ENCODE measurements at regions not wholly inside any gene's neighbourhood (a gene's known extent, or its start where the extent isn't known, plus 50 kb on each side); places are given as distances from the start of the nearest gene placed in this dataset.

DNA sequence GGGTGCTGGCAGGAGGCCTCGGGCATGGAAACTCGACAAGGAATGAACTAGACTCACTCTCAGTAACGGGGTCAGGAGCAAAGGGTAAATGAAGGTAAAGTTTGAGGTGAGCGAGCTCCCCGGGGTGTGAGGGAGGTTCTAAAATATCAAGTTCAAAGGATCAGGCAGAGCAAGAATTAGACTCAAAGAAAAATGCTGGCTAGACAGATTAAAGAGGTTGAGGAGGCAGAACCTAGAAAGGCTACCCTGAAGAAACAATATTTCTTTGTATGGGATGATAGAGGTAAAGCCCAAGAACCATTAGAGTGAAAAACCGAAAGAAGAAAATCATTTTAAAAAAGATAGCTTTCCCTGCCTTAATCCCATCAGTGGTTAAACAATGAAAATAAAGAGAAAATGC, 386.7 kb upstream of the MEF2C start:
- H3K4me1 Mint-ChIP-seq, result no peaks in the 10 kb centered on the region
- no peaks in the 10 kb centered on the region for H3K9me3 Mint-ChIP-seq
- H3K27me3 Mint-ChIP-seq, result no peaks in the 10 kb centered on the region
- no peak for ATAC-seq
- H3K27ac Mint-ChIP-seq, result no peak overlapping the region
- no peak for DNase-seq
- H3K4me3 Mint-ChIP-seq, result no peak overlapping the region

DNA sequence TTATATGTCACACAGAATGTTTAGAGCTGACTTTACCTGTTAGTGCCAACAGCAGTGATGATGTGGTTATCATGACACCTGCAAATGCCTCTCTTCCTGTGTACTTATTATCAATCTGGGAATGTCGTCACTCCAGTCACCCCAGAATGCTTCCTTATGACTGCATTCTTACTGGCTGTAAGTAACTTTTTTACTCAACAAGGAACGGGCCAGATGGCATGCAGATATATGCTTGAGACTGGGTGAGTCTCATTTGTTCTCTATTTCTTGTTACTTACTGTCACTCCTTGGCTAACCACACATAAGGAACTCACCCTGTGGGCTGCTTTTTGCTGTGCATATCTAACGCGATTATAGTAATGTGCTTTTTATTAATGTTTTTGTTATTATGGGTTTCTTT, 385.5 kb upstream of the MEF2C start:
- H3K4me1 Mint-ChIP-seq, result no peaks in the 10 kb centered on the region
- H3K9me3 Mint-ChIP-seq, result no peaks in the 10 kb centered on the region
- ATAC-seq (no peak), DNase-seq (no peak)
- no peak overlapping the region for H3K4me3 Mint-ChIP-seq
- no peak overlapping the region for H3K27ac Mint-ChIP-seq
- H3K27me3 Mint-ChIP-seq, result no peaks in the 10 kb centered on the region

DNA sequence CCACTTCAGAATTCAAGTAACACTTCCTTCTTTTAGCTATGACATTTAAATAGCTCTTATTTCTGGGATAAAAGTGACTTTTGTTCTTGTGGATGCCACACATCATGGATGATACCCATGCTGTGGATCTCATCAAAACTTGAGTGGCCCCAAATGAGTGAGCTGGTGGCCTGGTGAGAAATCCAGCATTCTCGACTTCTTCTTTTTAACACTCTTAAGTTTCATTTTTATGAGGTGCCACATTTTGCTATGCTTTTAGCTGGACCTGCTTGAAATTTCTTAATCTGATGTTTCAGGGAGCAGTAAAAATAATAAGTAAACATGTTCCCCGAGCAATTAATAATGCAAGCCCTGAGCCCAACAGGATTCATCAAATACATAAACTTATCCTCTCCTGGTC, 384.8 kb upstream of the MEF2C start:
- Mint-ChIP-seq H3K27me3 (no peaks in the 10 kb centered on the region), H3K9me3 (no peaks in the 10 kb centered on the region), H3K4me3 (no peak overlapping the region), H3K27ac (no peak overlapping the region), H3K4me1 (no peaks in the 10 kb centered on the region)
- no peak for ATAC-seq
- DNase-seq, result no peak

DNA sequence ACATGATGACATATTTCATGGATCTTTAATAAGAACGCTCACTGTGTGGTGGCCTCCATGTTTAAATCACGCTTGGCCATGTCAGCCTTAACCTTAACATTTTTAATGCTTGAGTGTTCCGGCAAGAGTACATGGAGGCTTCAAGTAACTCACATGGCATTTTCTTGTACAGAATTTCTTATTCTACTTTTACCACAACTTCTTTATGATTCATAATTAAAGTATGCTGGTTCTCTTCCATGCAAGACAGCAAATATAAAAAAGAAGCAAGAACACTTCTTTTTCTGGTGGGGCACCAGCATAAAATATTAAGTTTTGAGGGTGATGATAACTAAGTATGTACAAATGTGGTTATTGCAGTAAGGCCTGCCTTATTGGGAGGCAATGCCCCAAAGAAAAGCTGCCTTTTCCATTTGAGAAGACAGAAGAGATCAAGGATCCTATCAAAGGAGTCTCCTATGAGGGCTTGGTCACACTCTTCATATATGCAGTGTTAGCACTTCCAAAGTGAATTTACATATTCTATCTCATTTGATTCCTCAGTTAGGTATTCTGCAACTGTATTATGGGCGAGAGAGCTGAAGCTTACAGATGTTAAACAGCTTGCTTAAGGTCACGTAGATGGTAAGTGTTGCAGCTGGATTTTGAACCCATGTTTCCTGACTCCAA, 382.7 kb upstream of the MEF2C start:
- DNase-seq (no peak), ATAC-seq (no peak)
- H3K4me3 Mint-ChIP-seq, result no peak overlapping the region
- H3K9me3 Mint-ChIP-seq, result no peaks in the 10 kb centered on the region
- no peaks in the 10 kb centered on the region for H3K4me1 Mint-ChIP-seq
- no peak overlapping the region for H3K27ac Mint-ChIP-seq
- H3K27me3 Mint-ChIP-seq, result no peaks in the 10 kb centered on the region

DNA sequence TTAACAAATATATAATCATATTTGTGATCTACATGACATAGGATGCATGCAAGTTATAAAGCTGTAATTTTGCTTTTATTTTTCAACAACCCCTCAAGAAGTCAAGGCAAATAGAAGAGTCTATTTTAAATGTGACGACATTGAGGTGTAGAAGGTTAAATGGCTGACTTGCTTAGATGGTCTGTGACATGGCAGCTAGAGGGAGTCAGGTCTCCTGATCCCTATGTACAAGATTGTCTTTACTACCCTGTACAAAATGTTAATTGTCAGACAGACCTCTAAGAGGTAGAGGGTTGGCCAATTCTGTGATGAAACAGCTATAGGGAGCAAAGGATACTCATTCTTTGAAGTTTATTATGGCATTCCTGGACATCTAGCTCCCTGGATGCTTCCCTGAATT, 380.9 kb upstream of the MEF2C start:
- ATAC-seq, result no peak
- H3K9me3 Mint-ChIP-seq, result no peaks in the 10 kb centered on the region
- no peaks in the 10 kb centered on the region for H3K27me3 Mint-ChIP-seq
- H3K4me1 Mint-ChIP-seq, result no peaks in the 10 kb centered on the region
- no peak overlapping the region for H3K27ac Mint-ChIP-seq
- DNase-seq, result no peak
- H3K4me3 Mint-ChIP-seq, result no peak overlapping the region

DNA sequence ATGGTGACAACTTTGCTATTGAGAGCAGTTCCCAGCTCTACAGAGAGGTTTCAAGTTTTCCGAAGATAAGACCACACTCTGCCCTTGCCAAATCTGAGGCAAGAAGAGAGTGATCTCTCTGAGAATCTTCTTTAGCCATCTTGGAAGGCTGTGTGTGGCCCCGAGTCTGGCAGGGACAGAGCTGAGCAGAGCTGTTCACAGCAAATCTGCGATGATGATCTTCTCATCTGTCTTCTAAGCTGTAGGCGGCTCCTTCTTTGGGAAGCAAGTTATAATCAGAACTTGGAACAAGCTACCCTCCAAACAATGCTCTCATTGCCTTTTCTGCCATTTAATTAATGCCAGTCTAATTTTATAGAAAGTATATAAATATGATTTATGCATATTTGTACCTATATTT, 379.0 kb upstream of the MEF2C start:
- DNase-seq (no peak), ATAC-seq (no peak)
- Mint-ChIP-seq H3K4me3 (no peak overlapping the region), H3K4me1 (no peaks in the 10 kb centered on the region), H3K27me3 (no peaks in the 10 kb centered on the region), H3K9me3 (no peaks in the 10 kb centered on the region), H3K27ac (no peak overlapping the region)

DNA sequence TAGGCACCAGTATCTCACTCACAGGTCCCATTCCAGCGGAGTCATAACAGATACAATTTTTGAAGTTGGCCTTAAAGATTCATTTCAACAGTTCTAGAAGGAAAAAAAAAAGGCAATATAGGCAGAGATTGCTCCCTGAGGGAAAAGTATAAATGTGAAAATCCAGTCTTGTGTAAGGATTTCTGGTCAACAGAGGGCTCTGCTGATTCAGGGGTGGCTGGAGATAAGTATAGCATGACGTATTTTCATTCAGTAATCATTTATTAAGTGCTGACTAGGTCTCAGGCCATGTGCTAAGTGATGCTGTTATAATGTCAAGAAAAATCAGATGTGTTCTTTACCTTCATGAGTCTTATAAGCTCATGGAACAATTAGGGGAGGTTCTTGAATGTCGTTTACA, 377.3 kb upstream of the MEF2C start:
- Mint-ChIP-seq H3K27me3 (no peaks in the 10 kb centered on the region), H3K4me1 (no peaks in the 10 kb centered on the region), H3K4me3 (no peak overlapping the region), H3K9me3 (no peaks in the 10 kb centered on the region), H3K27ac (no peak overlapping the region)
- ATAC-seq (no peak), DNase-seq (no peak)

DNA sequence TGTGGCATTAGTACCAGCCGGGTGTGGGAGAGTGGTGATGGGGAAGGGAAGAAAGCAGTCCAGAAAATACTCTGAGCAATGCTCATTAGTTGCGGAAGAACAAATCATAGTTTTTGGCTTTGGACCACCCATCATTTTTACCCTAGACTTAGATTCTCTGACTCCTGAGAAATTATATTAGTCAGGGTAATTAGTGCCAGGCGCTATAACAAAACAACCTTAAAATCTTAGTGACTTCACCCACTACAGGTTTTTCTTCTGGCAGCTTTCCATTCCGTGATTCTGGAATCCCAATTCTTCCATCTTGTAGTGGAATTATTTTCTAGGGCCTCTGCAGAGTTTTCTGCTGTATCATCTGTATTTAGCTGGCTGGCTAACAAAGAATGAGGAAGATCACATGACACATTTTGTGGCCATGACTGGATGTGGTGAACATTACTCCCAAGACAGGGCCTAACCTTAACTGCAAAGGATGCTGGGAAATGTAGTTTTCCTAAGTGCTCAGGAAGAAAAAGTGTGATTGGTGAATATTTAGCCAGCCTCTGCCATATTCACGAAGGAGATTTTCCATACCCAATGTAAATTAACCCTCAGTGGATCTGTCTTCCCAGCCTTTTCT, 373.0 kb upstream of the MEF2C start:
- ATAC-seq (no peak), DNase-seq (no peak)
- H3K27me3 Mint-ChIP-seq, result no peaks in the 10 kb centered on the region
- no peak overlapping the region for H3K4me3 Mint-ChIP-seq
- no peaks in the 10 kb centered on the region for H3K4me1 Mint-ChIP-seq
- no peak overlapping the region for H3K27ac Mint-ChIP-seq
- no peaks in the 10 kb centered on the region for H3K9me3 Mint-ChIP-seq

DNA sequence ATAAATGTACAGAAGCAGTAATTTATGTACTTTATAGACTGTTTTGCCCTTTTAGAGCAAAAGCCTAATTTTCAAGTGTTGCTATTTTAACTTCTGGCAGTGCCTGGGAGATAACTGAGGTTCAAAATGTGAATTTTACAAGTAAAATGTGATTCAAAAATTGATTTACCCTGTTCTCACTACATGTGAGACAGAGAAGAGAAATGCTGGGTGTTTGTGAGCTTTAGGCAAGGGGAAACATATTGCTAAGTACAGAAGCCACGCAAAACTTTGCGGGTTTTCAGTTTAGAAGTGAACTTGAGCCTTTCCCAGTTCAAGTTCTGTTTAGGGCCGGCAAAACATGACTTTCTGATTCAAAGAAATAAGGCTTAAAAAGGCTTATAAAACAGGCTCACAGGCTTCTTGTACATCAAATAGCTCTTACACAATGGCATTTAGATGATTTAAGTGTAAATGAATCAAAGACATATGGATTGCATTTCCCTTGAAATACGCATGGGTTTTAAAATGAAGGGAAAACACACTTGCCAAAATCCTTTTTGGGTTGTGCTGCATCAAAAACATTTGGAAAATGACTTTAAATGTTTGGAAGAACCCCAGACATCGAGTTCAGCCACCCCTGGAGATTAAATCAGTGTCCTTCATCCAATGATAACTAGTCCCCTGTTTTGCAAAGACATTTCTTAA, 370.8 kb upstream of the MEF2C start:
- Mint-ChIP-seq H3K27me3 (no peaks in the 10 kb centered on the region), H3K4me3 (no peak overlapping the region), H3K9me3 (no peaks in the 10 kb centered on the region), H3K4me1 (no peaks in the 10 kb centered on the region), H3K27ac (no peak overlapping the region)
- no peak for DNase-seq
- ATAC-seq, result no peak

DNA sequence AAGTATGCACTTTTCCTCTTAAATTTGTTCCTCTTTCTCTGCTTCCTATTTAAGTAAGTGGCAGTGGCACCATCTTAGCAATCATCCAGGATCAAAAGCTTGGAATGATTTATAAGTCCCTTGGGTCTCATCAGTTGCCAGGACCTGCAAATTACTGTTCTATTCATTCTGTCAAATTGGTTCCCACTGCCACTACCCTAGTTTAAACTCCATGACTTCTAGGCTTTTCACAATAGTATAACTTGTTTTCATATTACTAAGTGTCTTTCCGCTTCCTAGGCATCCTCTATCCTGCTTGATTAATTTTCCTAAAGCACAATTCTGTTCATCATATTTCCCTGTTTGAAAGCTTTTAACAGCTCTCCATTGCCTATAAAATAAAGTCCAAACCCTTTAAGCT, 363.9 kb upstream of the MEF2C start:
- Mint-ChIP-seq H3K27me3 (no peaks in the 10 kb centered on the region), H3K27ac (no peak overlapping the region), H3K9me3 (no peaks in the 10 kb centered on the region), H3K4me1 (no peaks in the 10 kb centered on the region), H3K4me3 (no peak overlapping the region)
- no peak for DNase-seq
- no peak for ATAC-seq

DNA sequence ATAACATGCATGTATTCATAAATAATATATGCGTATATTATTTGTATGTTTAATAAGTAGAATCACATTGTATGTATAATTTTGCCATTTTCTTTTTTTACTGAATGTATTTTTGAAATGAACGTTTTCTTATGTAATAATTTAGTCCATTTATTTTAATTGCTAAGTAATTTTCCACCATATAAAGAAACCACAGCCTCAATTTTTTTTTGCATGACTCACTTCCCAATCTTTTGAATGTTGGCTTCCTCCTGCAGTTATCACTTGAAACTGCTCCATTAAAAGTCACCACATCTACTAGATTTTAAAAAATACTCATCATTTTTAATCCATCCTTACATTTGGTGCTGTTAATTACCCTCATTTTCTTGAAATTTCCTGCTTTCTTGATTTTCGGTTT, 363.3 kb upstream of the MEF2C start:
- Mint-ChIP-seq H3K9me3 (no peaks in the 10 kb centered on the region), H3K27me3 (no peaks in the 10 kb centered on the region), H3K27ac (no peak overlapping the region), H3K4me1 (no peaks in the 10 kb centered on the region), H3K4me3 (no peak overlapping the region)
- ATAC-seq, result no peak
- no peak for DNase-seq

DNA sequence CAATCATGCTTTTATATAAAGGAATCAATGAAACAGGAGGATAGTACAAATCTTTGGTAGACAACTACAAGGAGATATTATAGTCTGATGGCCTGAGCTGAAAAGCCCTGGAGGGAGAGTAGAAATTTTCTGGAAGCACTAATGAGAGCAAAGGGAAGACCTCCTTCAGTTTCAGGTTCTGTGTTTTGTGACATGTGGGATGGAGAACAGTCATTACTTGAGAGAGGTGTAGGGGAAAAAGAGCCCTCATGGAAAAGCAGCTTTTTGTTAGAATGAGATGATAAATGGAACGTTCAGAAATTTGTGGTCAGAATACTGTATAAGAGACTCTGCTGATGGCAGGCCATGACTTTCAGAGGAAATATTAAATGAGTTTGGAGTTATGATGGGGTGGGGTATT, 360.6 kb upstream of the MEF2C start:
- Mint-ChIP-seq H3K4me3 (no peak overlapping the region), H3K4me1 (no peaks in the 10 kb centered on the region), H3K27ac (no peak overlapping the region), H3K9me3 (no peaks in the 10 kb centered on the region), H3K27me3 (no peaks in the 10 kb centered on the region)
- ATAC-seq (no peak), DNase-seq (no peak)

DNA sequence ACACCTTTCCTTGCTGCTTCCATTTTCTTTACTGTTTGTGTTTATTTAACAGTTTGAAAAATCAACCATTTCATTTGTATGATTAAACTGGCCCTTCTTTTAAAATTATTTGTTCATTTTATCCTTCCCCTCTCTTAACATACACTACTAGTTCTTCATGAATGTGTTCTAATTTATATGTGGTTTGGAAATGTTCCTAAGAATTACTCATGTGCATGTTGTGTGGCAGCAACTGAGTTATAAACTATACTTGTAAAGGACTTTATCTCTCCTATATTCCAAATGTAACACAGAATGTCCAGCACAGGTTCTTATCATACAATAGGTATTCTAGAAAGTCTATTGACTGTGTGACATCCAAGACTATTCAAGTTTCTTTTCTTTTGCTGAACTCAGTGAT, 358.2 kb upstream of the MEF2C start:
- Mint-ChIP-seq H3K4me3 (no peak overlapping the region), H3K4me1 (no peaks in the 10 kb centered on the region), H3K27ac (no peak overlapping the region), H3K9me3 (no peaks in the 10 kb centered on the region), H3K27me3 (no peaks in the 10 kb centered on the region)
- ATAC-seq, result no peak
- no peak for DNase-seq

DNA sequence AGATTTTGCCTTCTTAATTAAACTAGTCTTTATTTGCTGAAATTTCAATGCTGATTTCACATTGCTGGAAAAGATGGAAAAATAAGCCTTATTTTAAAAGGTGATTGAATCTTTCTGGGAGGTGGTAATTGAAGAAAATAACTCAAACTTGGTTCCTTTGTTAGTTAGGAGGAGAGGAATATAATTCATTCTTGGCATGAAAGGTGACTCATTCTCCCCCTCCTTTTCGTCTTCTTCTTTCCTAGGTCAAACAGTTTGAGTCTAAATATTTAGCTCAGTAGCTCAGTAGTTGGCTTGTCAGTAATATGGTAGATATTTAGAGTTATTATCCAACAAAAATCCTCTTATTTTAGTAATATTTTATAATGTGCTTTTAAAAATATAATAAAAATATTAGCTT, 353.9 kb upstream of the MEF2C start:
- DNase-seq, result no peak

DNA sequence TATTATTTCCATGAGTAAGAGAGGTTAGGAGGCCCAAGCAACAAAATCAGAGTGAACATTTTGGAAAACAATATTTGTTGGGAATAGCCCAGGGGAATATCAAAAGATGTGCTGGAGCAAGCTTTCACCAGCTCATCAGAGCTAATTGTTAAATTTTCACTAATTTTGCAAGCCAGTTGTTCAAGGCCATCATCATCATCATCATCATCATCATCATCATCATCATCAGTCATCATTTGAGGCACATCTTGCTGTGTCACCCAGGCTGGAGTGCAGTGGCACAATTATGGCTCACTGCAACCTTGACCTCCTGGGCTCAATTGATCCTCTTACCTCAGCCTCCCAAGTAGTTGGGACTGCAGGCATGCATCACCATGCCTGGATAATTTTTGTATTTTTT, 350.5 kb upstream of the MEF2C start:
- no peaks in the 10 kb centered on the region for H3K4me1 Mint-ChIP-seq
- DNase-seq, result no peak
- no peaks in the 10 kb centered on the region for H3K27me3 Mint-ChIP-seq
- H3K27ac Mint-ChIP-seq, result no peak overlapping the region
- no peak for ATAC-seq
- no peak overlapping the region for H3K4me3 Mint-ChIP-seq
- no peaks in the 10 kb centered on the region for H3K9me3 Mint-ChIP-seq

More for the DNA sequence above, 353.9 kb upstream of the MEF2C start:
- no peak for ATAC-seq
- no peak overlapping the region for H3K4me3 Mint-ChIP-seq
- H3K27me3 Mint-ChIP-seq, result no peaks in the 10 kb centered on the region
- no peak overlapping the region for H3K27ac Mint-ChIP-seq
- no peaks in the 10 kb centered on the region for H3K9me3 Mint-ChIP-seq
- H3K4me1 Mint-ChIP-seq, result no peaks in the 10 kb centered on the region

DNA sequence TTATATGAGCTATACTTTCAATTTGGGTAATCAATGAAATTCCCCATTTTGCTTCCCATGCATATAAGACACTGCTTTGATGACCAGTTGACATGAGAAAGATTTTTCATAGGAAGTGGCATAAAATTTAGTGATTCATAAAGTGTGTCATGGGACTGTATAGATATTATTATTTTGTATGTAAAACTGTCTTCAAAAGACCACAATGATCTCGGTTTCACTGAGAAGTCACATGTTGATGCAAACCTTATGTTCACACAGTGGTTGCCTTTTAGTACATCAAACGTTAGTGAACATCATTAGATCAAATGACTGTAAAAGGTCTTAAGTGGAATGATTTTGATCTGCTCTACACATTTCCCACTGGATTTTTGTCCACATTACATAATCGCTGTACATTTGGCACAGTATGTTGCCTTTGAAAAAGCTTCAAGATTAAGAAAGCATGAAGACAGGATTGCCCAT, 349.2 kb upstream of the MEF2C start:
- ATAC-seq, result peak; percentile 64
- H3K4me1 Mint-ChIP-seq, result no peaks in the 10 kb centered on the region
- H3K27ac Mint-ChIP-seq, result no peak overlapping the region
- no peak for DNase-seq
- no peaks in the 10 kb centered on the region for H3K27me3 Mint-ChIP-seq
- no peaks in the 10 kb centered on the region for H3K9me3 Mint-ChIP-seq
- no peak overlapping the region for H3K4me3 Mint-ChIP-seq

Measured in stimulated activated naive CD8-positive, alpha-beta T cell treated with anti-CD3 and anti-CD28 coated beads, Interleukin-15, amount 100 ng/mL, for 72 hours (primary cell).